Lower lobe of right lung (tissue), 2 donors: ENCODE measurements at regions not wholly inside any gene's neighbourhood (a gene's known extent, or its start where the extent isn't known, plus 50 kb on each side); places are given as distances from the start of the nearest gene placed in this dataset.

Source experiments
- ATAC-seq, 2 donors: fragments of 200-7000 bp; cut with Tn5 transposase; one replicate each; pipeline ENCODE4 v1.9.1; 2020 to 2022; ENCODE audit warnings: mild to moderate bottlenecking in 2 of 2, moderate library complexity in 2 of 2
- DNase-seq: peaks from one replicate; pipeline ENCODE4 v3.0.0-alpha.2; 2020
- H3K27ac ChIP-seq: fragments of 200-600 bp; one replicate; pipeline ENCODE4 v1.8.0; 2022
- H3K27me3 ChIP-seq: fragments of 200-600 bp; one replicate; pipeline ENCODE4 v1.8.0; 2022; ENCODE audit warnings: low read depth
- H3K36me3 ChIP-seq: fragments of 200-600 bp; one replicate; pipeline ENCODE4 v1.8.0; 2022; ENCODE audit warnings: mild to moderate bottlenecking
- H3K4me1 ChIP-seq: fragments of 200-600 bp; one replicate; pipeline ENCODE4 v1.8.0; 2022
- H3K4me3 ChIP-seq: fragments of 200-600 bp; one replicate; pipeline ENCODE4 v1.8.0; 2022; ENCODE audit warnings: mild to moderate bottlenecking
- H3K9me3 ChIP-seq: fragments of 200-600 bp; one replicate; pipeline ENCODE4 v1.8.0; 2022
- CTCF ChIP-seq: fragments of 200-600 bp; IDR thresholded peaks from one replicate; pipeline ENCODE4 v1.8.0; 2022; ENCODE audit warnings: antibody characterized with exemption, mild to moderate bottlenecking
- intact Hi-C: fragments of 100-400 bp; cut with DNase I; formaldehyde crosslinking; loops from one replicate; pipeline ENCODE4 v1.11.0; 2022
- donor health status: DM: no; HTN: yes; CAD: no; lungs with severe emphysema.

GRCh38 chr20:47950124-47950912 lies 165.0 kb upstream of the SULF2 start:
- Histone ChIP-seq H3K27me3 (no peaks in the 10 kb centered on the region), H3K36me3 (no peaks in the 10 kb centered on the region), H3K9me3 (no peaks in the 10 kb centered on the region), H3K4me1 (no peaks in the 10 kb centered on the region), H3K4me3 (no peak overlapping the region), H3K27ac (no peak overlapping the region)
- DNase-seq (no peak), ATAC-seq (no peak)
- no peak for TF ChIP-seq CTCF
- intact Hi-C loops, result no loop called here

DNA sequence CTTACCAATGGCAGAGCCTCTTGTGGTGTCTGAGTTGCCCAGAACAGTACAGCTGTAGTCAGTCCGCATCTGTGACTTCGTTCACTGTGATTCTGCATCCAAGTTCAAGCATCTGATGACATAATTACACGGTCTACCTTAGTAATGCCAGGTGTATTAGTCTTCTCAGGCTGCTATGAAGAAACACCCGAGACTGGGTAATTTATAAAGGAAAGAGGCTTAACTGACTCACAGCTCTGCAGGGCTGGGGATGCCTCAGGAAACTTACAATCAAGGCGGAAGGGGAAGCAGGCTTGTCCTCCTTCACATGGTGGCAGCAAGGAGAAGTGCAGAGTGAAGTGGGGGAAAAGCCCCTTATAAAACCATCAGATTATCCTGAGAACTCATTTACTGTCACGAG lies 163.9 kb upstream of the SULF2 start:
- H3K4me3 ChIP-seq, result no peak overlapping the region
- intact Hi-C loops, result no loop called here
- ATAC-seq (no peak), DNase-seq (no peak)
- no peaks in the 10 kb centered on the region for H3K27me3 ChIP-seq
- H3K36me3 ChIP-seq, result no peaks in the 10 kb centered on the region
- no peaks in the 10 kb centered on the region for H3K9me3 ChIP-seq
- TF ChIP-seq CTCF, result no peak
- no peak overlapping the region for H3K27ac ChIP-seq
- H3K4me1 ChIP-seq, result no peaks in the 10 kb centered on the region

DNA sequence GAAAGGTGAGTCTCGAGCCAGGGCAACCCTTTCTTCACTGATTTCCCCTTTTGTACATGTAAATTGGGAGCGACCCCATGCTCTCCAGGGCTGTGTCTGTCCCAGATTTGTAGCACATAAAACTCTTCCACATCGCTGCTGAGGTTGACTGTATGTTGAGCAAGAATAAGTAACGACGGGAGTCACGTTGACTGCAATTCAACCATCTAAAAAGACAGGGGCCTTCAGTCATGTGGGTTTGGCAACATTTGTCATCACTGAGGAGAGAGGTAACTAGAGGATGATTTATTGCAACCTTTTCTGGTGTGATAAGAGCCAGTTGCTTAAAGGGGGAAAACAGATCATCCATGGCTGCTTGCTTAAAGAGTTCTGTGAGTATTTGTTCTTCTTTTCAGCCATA lies 159.4 kb upstream of the SULF2 start:
- H3K36me3 ChIP-seq, result no peaks in the 10 kb centered on the region
- DNase-seq (no peak), ATAC-seq (no peak)
- H3K27ac ChIP-seq, result no peak overlapping the region
- peaks cover 3% of the 10 kb centered on the region for H3K27me3 ChIP-seq
- no peaks in the 10 kb centered on the region for H3K4me1 ChIP-seq
- intact Hi-C loops, result no loop called here
- TF ChIP-seq CTCF, result no peak
- no peak overlapping the region for H3K4me3 ChIP-seq
- no peaks in the 10 kb centered on the region for H3K9me3 ChIP-seq

- H3K4me3 ChIP-seq, result no peak overlapping the region
- DNase-seq (no peak), ATAC-seq (no peak)
- no peaks in the 10 kb centered on the region for H3K9me3 ChIP-seq
- peaks cover 3% of the 10 kb centered on the region for H3K27me3 ChIP-seq
- TF ChIP-seq CTCF, result no peak
- intact Hi-C loops, result no loop called here
- H3K27ac ChIP-seq, result no peak overlapping the region
- no peaks in the 10 kb centered on the region for H3K36me3 ChIP-seq
- H3K4me1 ChIP-seq, result no peaks in the 10 kb centered on the region
Observed at GRCh38 chr20:47941869-47942268, 156.6 kb upstream of the SULF2 start.

- no peaks in the 10 kb centered on the region for H3K4me1 ChIP-seq
- ATAC-seq, result no peak
- H3K36me3 ChIP-seq, result no peaks in the 10 kb centered on the region
- no peak overlapping the region for H3K27ac ChIP-seq
- no peak for DNase-seq
- H3K27me3 ChIP-seq, result peaks cover 3% of the 10 kb centered on the region
- TF ChIP-seq CTCF, result no peak
- H3K4me3 ChIP-seq, result no peak overlapping the region
- intact Hi-C loops, result no loop called here
- H3K9me3 ChIP-seq, result no peaks in the 10 kb centered on the region
Observed at GRCh38 chr20:47940101-47940813, 155.0 kb upstream of the SULF2 start.
